SH-SY5Y (cell line): ENCODE measurements at regions not wholly inside any gene's neighbourhood (a gene's known extent, or its start where the extent isn't known, plus 50 kb on each side); places are given as distances from the start of the nearest gene placed in this dataset.

ENCODE experiments used
- GATA2 ChIP-seq: IDR thresholded peaks from 2 replicates; pipeline ENCODE4 v1.6.1; 2011; ENCODE audit warnings: mild to moderate bottlenecking, low read depth, low read length
- GATA3 ChIP-seq: IDR thresholded peaks from 2 replicates; pipeline ENCODE4 v1.6.1; 2011; ENCODE audit warnings: low read depth, mild to moderate bottlenecking, low read length, moderate library complexity

DNA sequence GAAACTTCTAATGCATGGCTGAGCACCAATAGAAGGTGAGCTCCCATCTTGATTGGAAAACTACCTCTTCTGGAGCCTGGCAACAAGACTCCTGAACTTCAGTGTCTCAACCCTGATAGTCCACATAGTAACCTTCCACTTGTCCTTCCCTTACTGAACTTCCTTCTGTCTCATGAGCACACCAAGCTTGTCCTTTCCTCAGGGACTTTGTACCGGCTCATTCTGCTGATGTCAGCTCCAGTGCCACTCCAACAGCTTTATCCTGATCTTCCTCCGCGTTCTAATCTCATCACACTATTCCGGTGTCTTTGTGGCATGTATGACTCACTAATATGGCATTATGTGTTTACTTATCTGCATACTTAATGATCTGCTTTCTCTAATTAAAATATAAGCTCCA is 862.0 kb upstream of the ID2 start:
- TF ChIP-seq GATA2, result no peak
- TF ChIP-seq GATA3, result no peak
